RPMI7951 (cell line): ENCODE measurements at regions not wholly inside any gene's neighbourhood (a gene's known extent, or its start where the extent isn't known, plus 50 kb on each side); places are given as distances from the start of the nearest gene placed in this dataset.
"Not testable (repeated sequence)": the region's sequence is repeated elsewhere in the genome, so short reads cannot be mapped to it uniquely, and the experiment has no call there.

Experiments
- DNase-seq: peaks from one replicate; pipeline ENCODE4 v3.0.0-alpha.2; 2012; ENCODE audit warnings: low read depth

DNA sequence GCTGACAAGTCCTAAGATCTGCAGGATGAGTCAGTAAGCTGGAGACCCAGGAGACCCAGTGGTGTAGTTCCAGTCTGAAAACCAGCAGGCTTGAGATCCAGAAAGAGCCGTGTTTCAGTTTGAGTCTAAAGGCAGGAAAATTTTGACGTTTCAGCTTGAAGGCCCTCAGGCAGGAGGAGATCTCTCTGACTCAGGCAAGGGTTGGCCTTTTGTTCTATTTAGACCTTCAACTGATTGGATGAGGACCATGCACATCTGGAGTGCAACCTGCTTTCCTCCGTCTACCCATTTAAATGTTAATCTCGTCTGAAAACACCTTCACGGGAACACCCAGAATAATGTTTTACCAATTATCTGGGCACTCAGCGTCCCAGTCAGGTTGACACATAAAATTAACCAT, 69.5 kb downstream of the NPIPA7 start:
- DNase-seq, result not testable (repeated sequence)

DNA sequence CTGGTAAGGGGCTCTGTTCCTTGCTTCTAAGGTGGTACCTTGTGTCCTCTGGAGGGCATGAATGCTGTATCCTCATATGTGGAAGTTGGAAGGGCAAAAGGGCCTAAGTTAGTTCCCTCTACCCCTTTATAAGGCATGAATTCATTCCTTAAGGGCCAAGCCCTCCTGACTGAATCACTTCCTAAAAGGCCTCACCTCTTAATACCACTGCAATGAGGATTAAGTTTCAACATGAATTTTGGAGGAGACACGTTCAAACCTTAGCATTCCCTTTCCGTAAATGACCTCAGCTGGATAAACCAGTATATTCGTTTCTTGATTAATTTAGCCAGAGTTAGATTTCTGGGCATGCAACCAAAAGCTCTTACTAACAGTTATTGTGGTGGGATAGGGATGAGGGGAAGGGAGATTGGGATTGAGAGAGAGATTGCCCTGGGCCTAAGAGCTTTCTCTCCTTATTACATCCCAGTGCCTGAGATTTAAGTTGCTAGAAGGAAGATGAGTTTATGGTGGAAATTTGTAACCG, 70.8 kb downstream of the NPIPA7 start:
- DNase-seq, result not testable (repeated sequence)

DNA sequence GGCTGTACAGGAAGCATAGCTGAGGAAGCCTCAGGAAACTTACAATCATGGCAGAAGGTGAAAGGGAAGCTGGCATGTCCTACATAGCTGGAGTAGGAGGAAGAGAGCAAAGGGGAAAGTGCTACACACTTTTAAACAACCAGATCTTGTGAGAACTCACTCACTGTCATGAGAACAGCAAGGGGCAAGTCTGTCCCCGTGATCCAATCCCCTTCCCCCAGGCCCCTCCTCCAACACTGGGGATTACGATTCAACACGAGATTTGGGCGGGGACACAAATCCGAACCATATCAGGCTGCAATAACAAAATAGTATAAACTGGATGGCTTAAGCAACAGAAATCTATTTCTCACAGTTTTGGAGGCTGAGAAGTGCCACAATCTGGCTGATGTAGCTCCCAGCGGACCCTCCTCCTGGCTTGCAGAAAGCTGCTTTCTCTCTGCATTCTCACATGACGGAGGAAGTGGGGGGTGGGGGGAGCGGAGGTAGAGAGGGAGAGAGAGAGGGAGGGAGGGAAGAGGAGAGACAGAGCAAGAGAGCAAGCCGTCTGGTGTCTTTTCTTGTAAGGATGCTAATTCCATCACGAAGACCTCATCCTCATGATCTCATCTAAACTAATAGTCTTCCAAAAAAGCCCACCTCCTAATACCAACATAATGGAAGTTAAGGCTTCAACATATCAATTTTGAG, 72.9 kb downstream of the NPIPA7 start:
- not testable (repeated sequence) for DNase-seq

DNA sequence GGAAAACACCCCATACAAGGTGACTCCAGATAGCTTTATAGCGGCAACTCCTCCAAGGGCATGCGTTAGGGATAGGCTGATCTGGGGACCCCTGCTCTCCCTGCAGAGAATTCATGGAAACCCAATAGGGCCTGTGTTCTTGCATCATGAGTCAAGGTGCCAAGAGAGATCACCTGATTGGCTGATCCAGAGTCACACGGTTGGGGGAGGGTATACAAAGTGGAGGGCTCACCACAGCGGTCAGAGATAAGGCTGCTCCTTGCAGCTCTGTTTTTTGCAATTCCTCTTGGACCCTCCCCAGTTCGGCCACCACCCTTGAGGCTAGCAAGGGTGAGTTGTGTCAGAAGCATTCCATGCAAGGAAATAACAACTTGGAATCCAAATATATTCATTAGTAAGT, 79.6 kb downstream of the NPIPA7 start:
- not testable (repeated sequence) for DNase-seq

DNA sequence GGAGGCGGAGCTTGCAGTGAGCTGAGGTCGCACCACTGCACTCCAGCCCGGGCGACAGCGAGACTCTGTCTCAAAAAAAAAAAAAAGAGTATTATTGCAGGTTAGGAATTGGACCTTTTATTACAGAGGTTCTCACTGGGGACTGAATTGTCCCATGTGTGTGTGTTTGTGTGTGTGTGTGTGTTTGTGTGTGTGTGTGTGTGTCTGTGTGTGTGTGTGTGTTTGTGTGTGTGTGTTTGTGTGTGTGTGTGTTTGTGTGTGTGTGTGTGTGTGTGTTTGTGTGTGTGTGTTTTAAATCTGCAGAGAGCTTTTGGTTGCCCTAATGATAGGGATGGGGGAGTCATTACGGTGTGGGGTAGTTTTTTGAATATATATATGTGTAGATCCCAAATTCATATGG, 84.9 kb downstream of the NPIPA7 start:
- DNase-seq, result not testable (repeated sequence)

DNA sequence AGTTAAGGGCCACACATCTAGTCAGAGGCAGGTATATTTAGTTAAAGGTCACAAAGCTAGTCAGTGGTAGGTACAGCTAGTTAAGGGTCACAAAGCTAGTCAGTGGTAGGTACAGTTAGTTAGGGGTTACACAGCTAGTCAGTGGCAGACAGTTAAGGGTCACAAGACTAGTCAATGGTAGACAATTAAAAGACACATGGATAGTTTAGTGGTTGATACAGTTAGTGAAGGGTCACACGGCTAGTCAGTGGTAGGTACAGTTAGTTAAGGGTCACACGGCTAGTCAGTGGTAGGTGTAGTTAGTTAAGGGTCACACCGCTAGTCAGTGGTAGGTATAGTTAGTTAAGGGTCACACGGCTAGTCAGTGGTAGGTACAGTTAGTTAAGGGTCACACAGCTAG, 110.0 kb downstream of the NPIPA7 start:
- DNase-seq, result not testable (repeated sequence)

DNA sequence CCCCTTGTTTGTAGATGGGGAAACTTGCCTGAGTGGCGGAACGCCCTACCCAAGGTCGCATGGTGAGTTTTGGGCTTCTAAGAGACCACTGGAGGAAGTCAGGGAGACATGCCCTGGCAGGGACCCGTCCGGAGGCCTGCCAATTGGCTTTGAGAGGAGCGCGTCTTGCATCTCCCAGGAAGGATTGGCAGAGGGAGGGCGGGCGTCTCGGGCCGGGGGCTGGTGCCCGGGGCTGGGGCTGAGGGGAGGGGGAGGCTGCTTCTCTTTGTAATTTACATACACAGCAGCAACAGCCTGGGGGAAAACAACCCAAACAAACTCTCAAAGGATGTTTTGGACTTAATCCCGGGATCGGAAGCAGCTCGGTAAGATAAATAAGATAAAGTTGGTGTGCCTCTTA, 110.5 kb downstream of the NPIPA7 start:
- DNase-seq, result not testable (repeated sequence)

DNA sequence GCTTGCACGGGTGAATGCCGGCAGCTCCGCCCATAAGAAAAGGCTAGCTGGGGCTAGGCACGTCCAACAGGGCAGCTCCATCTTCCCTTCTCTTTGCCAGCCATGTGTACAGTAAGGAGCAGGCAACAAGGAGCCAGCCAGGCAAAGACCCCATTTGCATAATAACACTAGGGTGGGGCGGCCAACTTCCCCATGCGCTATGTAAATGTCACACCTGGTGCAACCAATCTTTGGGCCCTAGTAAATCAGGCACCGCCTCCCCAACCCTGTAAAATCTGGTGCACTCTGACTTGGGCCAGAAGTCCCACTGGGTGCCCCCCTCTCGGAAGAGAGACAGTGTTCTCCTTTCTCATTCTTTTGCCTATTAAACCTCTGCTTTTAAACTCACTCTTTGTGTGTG, 115.2 kb downstream of the NPIPA7 start:
- DNase-seq, result not testable (repeated sequence)

DNA sequence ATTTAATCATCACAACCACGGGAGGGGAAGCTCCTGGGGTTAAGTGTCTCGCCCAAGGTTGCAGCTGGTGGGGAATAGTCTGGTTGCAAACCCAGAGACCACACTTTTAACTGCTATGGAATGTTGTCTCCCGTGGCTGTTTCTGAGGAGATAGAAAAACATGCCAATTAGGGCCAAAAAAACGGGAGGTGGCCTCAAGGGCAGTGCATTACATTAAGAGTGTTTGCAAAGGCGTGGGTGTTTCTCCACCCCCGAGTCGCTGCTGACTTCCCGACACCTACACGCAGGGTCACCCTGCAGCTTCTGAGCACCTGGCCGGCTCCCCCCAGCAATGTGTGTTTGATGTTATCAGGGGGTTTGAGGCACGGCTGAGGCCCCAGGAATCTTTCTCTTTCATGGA, 116.1 kb downstream of the NPIPA7 start:
- not testable (repeated sequence) for DNase-seq

DNA sequence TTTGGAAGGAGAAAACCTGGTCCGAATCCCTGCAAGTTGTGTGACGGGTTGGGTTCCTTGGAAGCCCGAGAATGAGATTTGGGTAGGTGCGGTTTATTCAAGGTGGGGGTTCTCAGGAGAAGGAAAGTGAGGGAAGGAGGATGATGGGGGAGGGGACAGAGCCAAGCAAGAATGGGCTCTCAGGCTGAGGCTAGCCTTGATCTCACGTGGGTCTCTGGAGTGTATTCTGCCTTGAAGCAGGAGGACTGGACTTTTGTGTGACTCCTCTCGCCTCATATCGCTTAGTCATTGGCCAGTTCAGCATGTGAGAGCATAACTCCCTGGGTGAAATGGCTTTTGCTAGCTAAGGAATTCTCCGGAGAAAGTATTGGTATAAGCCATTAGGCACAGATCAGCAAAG, 120.9 kb downstream of the NPIPA7 start:
- not testable (repeated sequence) for DNase-seq

DNA sequence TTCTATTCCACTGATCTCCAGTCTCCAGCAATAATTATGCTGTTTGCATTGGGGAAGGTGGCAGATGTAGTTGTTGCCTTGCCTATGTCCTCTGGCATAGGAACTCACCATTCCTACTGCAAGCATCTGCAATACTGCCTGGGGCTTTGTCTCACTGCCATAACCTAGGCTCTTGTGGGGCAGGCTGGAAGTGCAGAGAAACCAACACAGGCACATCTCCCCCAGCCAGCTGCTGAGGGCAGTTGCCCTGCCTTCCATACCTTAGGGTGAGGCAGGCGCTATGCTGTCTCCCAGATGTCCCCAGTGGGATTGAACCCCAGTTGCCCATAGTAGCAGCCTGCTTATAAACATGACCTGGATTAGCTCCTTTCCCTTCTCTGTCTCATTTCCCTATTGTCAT, 128.1 kb downstream of the NPIPA7 start:
- DNase-seq, result not testable (repeated sequence)

DNA sequence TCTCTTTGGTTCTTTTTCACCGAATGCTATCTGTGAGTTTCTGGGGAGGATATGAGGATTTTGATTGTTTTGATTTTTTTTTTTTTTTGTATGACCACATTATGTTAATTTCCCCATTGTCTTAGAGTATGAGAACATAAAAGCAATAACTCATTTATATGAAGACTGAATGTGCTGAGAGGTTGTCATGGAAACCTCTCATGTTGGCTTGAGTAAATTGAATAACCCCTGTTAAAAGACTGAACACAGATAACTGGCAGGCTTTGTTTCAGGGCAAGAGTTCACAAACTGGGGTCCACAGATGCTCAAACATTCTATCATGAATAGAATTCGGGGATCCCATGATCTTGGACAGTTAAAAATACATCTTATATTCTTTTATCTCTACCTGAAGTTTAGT, 129.4 kb downstream of the NPIPA7 start:
- not testable (repeated sequence) for DNase-seq

DNA sequence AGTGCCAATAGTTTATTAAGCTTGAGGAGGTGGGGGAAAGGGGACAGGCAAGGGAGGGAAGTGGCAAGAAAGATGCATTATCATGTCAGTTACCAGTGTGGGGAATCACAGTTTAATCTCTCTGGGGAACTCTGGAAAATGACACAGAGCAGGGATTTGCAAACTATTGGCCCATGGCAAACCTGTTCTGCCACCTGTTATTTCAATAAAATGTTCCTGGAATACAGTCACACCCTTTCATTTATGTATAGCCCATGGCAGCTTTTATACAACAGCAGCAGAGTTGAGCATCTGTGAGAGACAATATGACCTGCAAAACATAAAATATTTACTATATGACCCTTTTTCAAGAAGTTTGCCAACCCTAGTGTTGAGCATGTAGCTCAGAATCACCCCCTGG, 140.5 kb downstream of the NPIPA7 start:
- DNase-seq, result not testable (repeated sequence)

DNA sequence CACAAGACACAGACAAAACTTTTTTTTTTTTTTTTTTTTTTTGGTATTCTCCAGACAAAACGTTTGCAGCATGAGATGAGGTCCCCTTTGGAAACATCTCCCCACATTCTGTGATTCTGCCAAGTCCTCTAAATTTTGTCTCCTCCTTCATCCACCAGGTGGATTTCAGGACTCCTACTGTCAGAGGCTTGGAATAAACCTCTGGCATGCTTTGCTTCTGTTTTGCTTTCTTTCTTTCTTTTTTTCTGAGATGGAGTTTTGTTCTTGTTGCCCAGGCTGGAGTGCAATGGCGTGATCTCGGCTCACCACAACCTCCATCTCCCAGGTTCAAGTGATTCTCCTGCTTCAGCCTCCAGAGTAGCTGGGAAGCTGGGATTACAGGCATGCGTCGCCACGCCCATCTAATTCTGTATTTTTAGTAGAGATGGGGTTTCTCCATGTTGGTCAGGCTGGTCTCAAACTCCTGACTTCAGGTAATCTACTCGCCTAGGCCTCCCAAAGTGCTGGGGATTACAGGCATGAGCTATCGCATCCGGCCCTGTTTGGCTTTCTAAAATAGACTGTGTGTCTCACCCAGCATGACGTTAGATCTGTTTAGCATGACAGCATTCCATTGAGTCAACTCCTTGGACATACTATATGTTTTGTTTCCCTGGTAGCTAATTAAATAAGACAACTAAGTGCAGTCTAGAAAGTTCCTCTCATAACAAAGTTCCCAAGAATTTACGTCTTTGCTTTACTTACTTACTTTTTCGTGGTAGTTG, 142.5 kb downstream of the NPIPA7 start:
- not testable (repeated sequence) for DNase-seq

DNA sequence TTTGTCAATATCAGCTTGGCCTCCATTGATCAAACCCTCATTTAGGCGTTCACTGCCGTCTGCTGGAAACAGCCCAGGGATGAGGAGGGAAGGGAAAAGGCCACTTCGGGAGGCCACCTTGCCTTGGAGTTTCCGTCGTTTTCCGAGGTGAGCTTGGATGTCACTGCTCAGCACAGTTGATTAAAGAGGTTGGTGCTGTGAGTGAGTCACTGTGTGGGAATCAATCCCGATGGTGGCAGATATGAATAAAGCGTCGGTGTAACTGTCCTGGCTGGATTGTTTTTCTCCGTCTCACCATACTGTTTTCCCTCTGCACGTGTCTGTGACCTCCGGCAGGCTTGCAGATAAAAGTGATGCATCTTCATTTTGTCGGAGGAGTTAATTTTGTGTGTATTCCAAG, 148.1 kb downstream of the NPIPA7 start:
- DNase-seq, result not testable (repeated sequence)

DNA sequence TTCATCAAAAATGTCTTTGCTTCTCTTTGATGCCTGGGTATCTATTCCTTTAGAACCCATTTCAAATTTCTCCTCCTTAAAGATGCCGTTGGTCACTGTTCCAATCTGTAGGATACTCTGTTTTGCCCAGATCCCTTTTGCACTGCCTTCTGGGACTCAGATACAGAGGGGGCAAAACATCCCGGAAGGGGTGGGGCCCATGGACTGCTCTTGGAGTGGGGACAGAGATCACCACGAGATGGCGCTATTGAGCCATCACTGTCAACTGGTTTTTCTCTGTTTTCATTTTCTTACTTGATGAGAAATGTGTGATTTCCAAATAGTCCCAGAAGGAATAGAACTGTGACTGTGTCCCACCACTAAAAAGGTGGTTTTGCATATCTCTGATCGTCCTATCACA, 151.8 kb downstream of the NPIPA7 start:
- not testable (repeated sequence) for DNase-seq

DNA sequence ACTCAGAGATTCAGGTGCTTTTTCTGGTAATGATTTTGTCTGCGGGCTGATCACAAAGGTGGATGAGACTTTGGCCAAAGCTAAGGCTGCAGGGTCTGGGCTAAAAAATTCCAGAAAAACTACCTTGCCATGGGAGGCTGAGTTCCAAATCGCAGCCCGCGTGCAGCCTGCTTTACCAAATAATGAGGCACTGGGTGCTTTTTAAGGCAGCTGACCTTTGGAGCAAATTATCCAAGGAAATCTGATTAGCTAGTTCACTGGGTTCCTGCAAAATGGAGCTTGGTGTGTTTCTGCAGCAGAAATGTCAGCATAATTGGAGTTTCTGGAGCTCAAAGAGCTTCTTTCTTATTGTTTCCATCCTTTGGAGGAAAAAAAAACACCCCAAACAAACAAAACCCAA, 156.6 kb downstream of the NPIPA7 start:
- not testable (repeated sequence) for DNase-seq

DNA sequence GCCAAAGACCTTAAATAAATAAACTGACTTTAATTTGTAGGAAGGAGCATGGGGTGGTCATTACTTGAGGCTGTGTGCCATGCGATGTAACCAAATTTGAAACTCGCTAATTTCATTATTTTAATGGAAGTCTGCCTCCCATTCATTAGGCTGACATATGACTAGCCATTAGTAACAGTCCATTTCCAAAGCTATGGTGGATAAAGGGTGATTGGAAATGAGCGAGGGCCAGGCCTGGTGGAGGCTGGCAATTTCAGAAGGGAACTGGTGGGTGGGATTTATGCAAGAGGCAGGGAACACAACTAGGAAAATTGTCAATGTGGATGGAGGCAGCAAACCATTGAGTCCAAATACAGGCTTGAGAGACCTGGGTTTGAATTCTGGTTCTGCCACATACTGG, 157.2 kb downstream of the NPIPA7 start:
- DNase-seq, result not testable (repeated sequence)

DNA sequence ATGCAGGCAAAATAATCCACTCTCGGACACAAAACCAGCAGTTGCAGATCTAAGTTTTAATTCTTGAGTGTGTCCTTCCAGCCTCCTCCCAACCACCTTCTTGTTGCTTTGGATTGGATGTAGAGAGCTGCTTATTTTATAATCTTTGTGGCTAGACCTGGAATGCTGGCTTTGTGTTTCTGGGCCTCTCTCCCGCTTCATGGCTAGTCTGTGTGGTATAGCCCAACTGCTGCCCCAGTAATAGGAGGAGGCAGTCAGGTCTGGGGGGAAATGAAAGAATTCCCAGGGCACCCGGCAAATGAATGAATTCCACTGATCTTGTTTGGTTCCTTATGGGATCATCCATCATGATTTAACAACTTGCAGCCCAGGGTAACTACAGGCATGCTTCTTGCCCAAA, 170.8 kb downstream of the NPIPA7 start:
- DNase-seq, result not testable (repeated sequence)

DNA sequence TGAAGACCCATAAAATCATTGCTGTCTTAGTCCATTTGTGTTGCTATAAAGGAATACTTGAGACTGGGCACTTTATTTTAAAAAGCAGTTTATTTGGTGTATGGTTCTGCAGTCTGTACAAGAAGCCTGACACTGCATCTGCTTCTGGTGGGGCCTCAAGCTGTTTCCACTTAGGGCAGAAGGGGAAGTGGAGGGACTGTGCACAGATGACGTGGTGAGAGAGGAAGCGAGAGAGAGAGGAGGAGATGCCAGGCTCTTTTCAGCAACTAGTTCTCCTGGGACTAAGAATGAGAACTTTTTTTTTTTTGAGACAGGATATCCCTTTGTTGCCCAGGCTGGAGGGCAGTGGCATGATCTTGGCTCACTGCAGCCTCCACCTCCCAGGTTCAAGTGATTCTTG, 171.9 kb downstream of the NPIPA7 start:
- not testable (repeated sequence) for DNase-seq

DNA sequence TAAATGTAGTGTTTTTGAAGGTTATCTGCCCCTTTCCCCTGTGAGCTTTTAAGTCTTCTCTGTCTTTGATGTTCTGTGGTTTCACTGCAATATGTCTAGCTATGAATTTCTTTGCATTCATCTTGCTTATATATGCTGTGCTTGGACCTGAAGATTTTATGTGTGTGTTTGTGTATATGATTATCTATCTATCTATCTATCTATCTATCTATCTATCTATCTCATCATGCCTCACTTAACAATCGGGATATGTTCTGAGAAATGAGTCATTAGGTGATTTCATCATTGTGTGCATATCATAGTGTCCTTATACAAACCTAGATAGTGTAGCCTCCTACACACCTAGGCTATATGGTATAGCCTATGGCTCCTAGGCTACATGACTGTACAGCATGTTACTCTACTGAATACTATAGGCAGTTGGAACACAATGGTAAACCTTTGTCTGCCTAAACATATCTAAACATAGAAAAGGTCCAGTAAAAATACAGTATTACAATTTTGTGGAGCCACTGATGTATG, 173.9 kb downstream of the NPIPA7 start:
- not testable (repeated sequence) for DNase-seq

DNA sequence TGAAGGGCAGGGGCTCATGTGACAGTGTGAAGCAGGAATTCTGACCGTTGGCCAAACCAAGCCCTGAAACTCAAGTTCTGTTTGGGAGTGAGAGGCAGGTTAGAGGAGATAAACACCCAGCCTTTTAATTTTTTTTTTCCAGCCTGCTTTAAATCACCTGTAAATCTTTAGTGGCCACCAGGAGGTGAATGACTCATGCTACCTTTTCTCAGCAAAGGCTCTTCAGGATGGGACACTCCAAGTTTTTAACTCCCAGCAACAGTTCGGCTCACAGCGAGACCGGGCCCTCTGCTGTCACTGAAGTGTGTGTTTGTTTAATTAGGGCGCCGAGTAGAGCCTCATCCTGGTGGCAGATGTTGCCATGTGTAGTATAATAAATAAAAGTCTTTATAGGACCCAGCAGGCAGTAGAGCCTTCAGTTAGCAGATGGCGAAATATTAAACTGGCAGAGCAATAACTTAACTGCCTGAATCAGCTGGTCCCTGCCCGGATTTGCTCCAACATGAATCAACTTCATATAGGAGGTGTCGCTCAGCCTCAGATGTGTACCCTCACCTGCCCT, 180.3 kb downstream of the NPIPA7 start:
- DNase-seq, result not testable (repeated sequence)
